GM12878 (cell line): ENCODE measurements at regions not wholly inside any gene's neighbourhood (a gene's known extent, or its start where the extent isn't known, plus 50 kb on each side); places are given as distances from the start of the nearest gene placed in this dataset.

Source experiments
- ATAC-seq: fragments of 200-7000 bp; cut with Tn5 transposase; 3 replicates; pipeline ENCODE4 v1.9.1; 2020; ENCODE audit warnings: mild to moderate bottlenecking, moderate library complexity
- BruUV-seq: library from RNA; stranded (reverse); fragments of 400-500 nt; replicated peaks from 2 replicates; lab custom pipeline; 2021; lab: Mats Ljungman, UMichigan
- CTCF ChIA-PET: fragments of 300-600 bp; sonication (Branson Sonifier 250); formaldehyde crosslinking; extraction: SDS; loops from one replicate; lab custom pipeline; 2021; ENCODE audit warnings: inconsistent platforms; lab: Yijun Ruan, JAX
- POLR2A ChIA-PET: fragments of 350-600 bp; formaldehyde crosslinking; extraction: SDS; loops from one replicate; lab custom pipeline; 2021; ENCODE audit warnings: inconsistent platforms; lab: Charles Lee
- RAD21 ChIA-PET: fragments of 300-600 bp; sonication (Branson Sonifier 250); formaldehyde crosslinking; loops from one replicate; lab custom pipeline; 2023; ENCODE audit warnings: antibody characterized with exemption; ENCODE audit not compliant: unreplicated experiment; lab: Charles Lee
- SMC1A ChIA-PET: fragments of 300-600 bp; sonication (Branson Sonifier 250); formaldehyde crosslinking; loops from one replicate; lab custom pipeline; 2023; ENCODE audit not compliant: unreplicated experiment, uncharacterized antibody; lab: Charles Lee
- DNase-seq: peaks from one replicate; pipeline ENCODE4 v3.0.0-alpha.2; 2011; ENCODE audit warnings: low read depth, low spot score
- FAIRE-seq: peaks from 3 replicates; lab custom pipeline; 2011; peaks lifted over from hg19 to GRCh38; lab: Jason Lieb, UNC
- H2AFZ ChIP-seq: 2 replicates; pipeline ENCODE4 v1.6.0; 2011; ENCODE audit warnings: low read depth, low read length, control low read depth; ENCODE audit not compliant: control insufficient read depth
- H3K27ac ChIP-seq: 2 replicates; pipeline ENCODE4 v1.5.1; 2011; ENCODE audit warnings: control low read depth; ENCODE audit not compliant: control insufficient read depth, insufficient read depth
- H3K27me3 ChIP-seq, 2 experiments: replicated peaks in 1 of 2; 2 replicates each; pipeline versions ENCODE4 v1.6.0 to v1.6.1; 2011; ENCODE audit warnings: low read length in 1 of 2; ENCODE audit not compliant: control insufficient read depth in 2 of 2, insufficient read depth in 2 of 2
- H3K36me3 ChIP-seq, 2 experiments: 2 replicates each; pipeline ENCODE4 v1.5.1; 2011; ENCODE audit warnings: low read length in 1 of 2; ENCODE audit not compliant: control insufficient read depth in 2 of 2, insufficient read depth in 2 of 2
- H3K4me1 ChIP-seq: 2 replicates; pipeline ENCODE4 v1.6.1; 2011; ENCODE audit warnings: mild to moderate bottlenecking, low read length, moderate library complexity, mixed read lengths; ENCODE audit not compliant: control insufficient read depth, insufficient read depth
- H3K4me2 ChIP-seq: 2 replicates; pipeline ENCODE4 v1.6.0; 2011; ENCODE audit warnings: control low read depth; ENCODE audit not compliant: control insufficient read depth, insufficient read depth
- H3K4me3 ChIP-seq: fragments of 200-600 bp; sonication (generic); 2 replicates; pipeline ENCODE4 v1.5.1; 2016
- H3K79me2 ChIP-seq: 2 replicates; pipeline ENCODE4 v1.6.0; 2011; ENCODE audit warnings: low read length; ENCODE audit not compliant: control insufficient read depth, insufficient read depth
- H3K9ac ChIP-seq: 2 replicates; pipeline ENCODE4 v1.8.0; 2011; ENCODE audit warnings: low read length, control low read depth, mixed read lengths; ENCODE audit not compliant: control insufficient read depth, insufficient read depth
- H3K9me3 ChIP-seq: replicated peaks from 3 replicates; pipeline ENCODE4 v1.5.1; 2011; ENCODE audit warnings: mild to moderate bottlenecking, low read length; ENCODE audit not compliant: control insufficient read depth, insufficient read depth
- H4K20me1 ChIP-seq: 2 replicates; pipeline ENCODE4 v1.6.0; 2011; ENCODE audit not compliant: control insufficient read depth, insufficient read depth
- BACH1 ChIP-seq: fragments of 450-650 bp; IDR thresholded peaks from 2 replicates; pipeline ENCODE4 v1.6.1; 2017; ENCODE audit warnings: mild to moderate bottlenecking, borderline replicate concordance
- CBX3 ChIP-seq: fragments of 200-600 bp; sonication (generic); IDR thresholded peaks from 2 replicates; pipeline ENCODE4 v1.6.1; 2016; ENCODE audit warnings: low read depth, borderline replicate concordance
- CHD2 ChIP-seq: IDR thresholded peaks from 2 replicates; pipeline ENCODE4 v1.6.1; 2011; ENCODE audit warnings: low read depth, low read length, improper control_type of control experiment, borderline replicate concordance
- MTA3 ChIP-seq: IDR thresholded peaks from 2 replicates; pipeline ENCODE4 v1.6.1; 2012; ENCODE audit warnings: low read length, inconsistent platforms, borderline replicate concordance
- PAX5 ChIP-seq: IDR thresholded peaks from 2 replicates; pipeline ENCODE4 v1.6.1; 2011; ENCODE audit warnings: low read depth, low read length, borderline replicate concordance
- POLR2A ChIP-seq: IDR thresholded peaks from 2 replicates; pipeline ENCODE4 v1.6.1; 2011; ENCODE audit warnings: low read depth, mild to moderate bottlenecking, low read length
- SMARCA5 ChIP-seq: fragments of 450-650 bp; IDR thresholded peaks from 2 replicates; pipeline ENCODE4 v1.6.1; 2017; ENCODE audit warnings: mild to moderate bottlenecking
- STAT1 ChIP-seq: fragments of 450-650 bp; conservative IDR thresholded peaks from 2 replicates; pipeline ENCODE4 v1.6.1; 2014; ENCODE audit warnings: antibody characterized with exemption, mild to moderate bottlenecking
- SUPT20H ChIP-seq: IDR thresholded peaks from 2 replicates; pipeline ENCODE4 v1.6.1; 2011; ENCODE audit warnings: low read depth, mild to moderate bottlenecking, low read length, moderate library complexity, borderline replicate concordance; ENCODE audit not compliant: control insufficient read depth
- WGBS: methylation state at CpG from one replicate; pipeline ENCODE4 v1.1.6; 2016; ENCODE audit warnings: low lambda C conversion rate; ENCODE audit not compliant: insufficient replicate concordance, insufficient coverage; ENCODE audit errors: missing lambda C conversion rate; 5-methylcytosine and 5-hydroxymethylcytosine counted together
- in situ Hi-C: fragments of 300-500 bp; cut with MboI; formaldehyde crosslinking; loops from 9 replicates; pipeline ENCODE4 v1.14.3; 2018; ENCODE audit warnings: mixed read lengths
- intact Hi-C: fragments of 100-400 bp; cut with micrococcal nuclease; formaldehyde crosslinking; loops from one replicate; pipeline ENCODE4 v1.14.2; 2022; ENCODE audit not compliant: unreplicated experiment
- TF ChIP-seq, protein P1 (sequence below): IDR thresholded peaks from 2 replicates; pipeline ENCODE4 v1.6.1; 2011; ENCODE audit warnings: low read depth, mild to moderate bottlenecking, low read length, moderate library complexity, borderline replicate concordance; ENCODE audit errors: extremely low read depth
- TF ChIP-seq, protein P2 (sequence below): fragments of 450-650 bp; conservative IDR thresholded peaks from 2 replicates; pipeline ENCODE4 v1.6.1; 2017; ENCODE audit warnings: mild to moderate bottlenecking, moderate library complexity
- TF ChIP-seq, protein P3 (sequence below): IDR thresholded peaks from 2 replicates; pipeline ENCODE4 v1.6.1; 2012; ENCODE audit warnings: mild to moderate bottlenecking, low read depth, low read length
- TF ChIP-seq, protein P4 (sequence below): fragments of 150-350 bp; IDR thresholded peaks from 2 replicates; pipeline ENCODE4 v1.6.1; 2016; ENCODE audit warnings: low read depth, low read length
- TF ChIP-seq, protein P5 (sequence below): IDR thresholded peaks from 2 replicates; pipeline ENCODE4 v1.6.1; 2012; ENCODE audit warnings: low read depth, low read length, improper control_type of control experiment

DNA sequence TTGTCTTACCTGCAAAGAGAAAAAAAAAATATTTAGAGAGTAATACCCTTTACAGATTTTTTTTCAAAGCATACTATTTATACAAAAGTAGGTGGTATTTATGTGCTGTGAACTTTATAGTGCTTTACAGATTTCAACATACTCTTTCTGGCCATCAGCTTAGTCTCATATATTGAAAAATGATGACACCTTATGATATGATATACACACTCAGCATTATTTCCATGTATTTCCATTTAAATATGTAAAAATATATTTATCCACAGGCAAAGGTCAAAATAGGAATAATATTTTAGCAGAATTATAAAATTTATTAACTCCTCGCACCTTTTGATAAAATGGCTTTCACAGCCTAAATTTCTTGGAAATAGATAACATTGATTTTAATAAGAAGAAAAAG is 815.8 kb upstream of the EPHA5 start (continued):
- TF ChIP-seq, protein P1, sequence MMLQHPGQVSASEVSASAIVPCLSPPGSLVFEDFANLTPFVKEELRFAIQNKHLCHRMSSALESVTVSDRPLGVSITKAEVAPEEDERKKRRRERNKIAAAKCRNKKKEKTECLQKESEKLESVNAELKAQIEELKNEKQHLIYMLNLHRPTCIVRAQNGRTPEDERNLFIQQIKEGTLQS, result no peak
- TF ChIP-seq, protein P2, sequence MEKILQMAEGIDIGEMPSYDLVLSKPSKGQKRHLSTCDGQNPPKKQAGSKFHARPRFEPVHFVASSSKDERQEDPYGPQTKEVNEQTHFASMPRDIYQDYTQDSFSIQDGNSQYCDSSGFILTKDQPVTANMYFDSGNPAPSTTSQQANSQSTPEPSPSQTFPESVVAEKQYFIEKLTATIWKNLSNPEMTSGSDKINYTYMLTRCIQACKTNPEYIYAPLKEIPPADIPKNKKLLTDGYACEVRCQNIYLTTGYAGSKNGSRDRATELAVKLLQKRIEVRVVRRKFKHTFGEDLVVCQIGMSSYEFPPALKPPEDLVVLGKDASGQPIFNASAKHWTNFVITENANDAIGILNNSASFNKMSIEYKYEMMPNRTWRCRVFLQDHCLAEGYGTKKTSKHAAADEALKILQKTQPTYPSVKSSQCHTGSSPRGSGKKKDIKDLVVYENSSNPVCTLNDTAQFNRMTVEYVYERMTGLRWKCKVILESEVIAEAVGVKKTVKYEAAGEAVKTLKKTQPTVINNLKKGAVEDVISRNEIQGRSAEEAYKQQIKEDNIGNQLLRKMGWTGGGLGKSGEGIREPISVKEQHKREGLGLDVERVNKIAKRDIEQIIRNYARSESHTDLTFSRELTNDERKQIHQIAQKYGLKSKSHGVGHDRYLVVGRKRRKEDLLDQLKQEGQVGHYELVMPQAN, result no peak

DNA sequence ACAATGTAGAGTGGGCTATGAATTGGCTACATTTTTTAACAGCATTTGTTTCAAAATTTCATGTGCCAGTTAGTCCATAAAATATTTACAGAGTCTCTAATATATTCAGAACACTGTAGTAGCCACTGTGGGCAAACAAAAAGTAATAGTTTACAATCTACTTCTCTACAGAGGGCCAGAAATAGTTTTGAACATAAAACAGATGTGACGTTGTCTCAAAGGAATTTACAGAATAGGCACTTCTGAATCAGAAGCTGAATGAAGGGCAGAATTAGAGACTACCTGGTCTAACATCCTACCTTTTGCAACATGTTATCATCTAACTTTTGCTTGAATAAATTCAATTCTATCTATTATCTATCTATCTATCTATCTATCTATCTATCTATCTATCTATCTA is 811.9 kb upstream of the EPHA5 start:
- in situ Hi-C loops, result no loop called here
- SMC1A ChIA-PET, result no interaction called here

More for the DNA sequence above, 811.9 kb upstream of the EPHA5 start:
- no peak for ATAC-seq
- RAD21 ChIA-PET, result no interaction called here
- Histone ChIP-seq H3K9me3 (no peaks in the 10 kb centered on the region), H4K20me1 (no peaks in the 10 kb centered on the region), H3K27me3 (no peaks in the 10 kb centered on the region), H3K4me3 (no peak overlapping the region), H3K4me1 (no peaks in the 10 kb centered on the region), H3K27ac (no peak overlapping the region), H3K36me3 (no peaks in the 10 kb centered on the region), H3K4me2 (no peak overlapping the region), H3K9ac (no peak overlapping the region), H3K79me2 (no peaks in the 10 kb centered on the region), H2AFZ (no peak overlapping the region)
- WGBS, result 24% methylated on average over 1 of the region's 1 CpG
- POLR2A ChIA-PET, result no interaction called here
- no TSS peak for BruUV-seq
- no peak for FAIRE-seq
- CTCF ChIA-PET, result no interaction called here
- intact Hi-C loops, result no loop called here
- DNase-seq, result no peak
- TF ChIP-seq MTA3 (no peak), CBX3 (no peak), POLR2A (no peak), SUPT20H (no peak), STAT1 (no peak), SMARCA5 (no peak), PAX5 (no peak), CHD2 (no peak), BACH1 (no peak)
- TF ChIP-seq, protein P3, sequence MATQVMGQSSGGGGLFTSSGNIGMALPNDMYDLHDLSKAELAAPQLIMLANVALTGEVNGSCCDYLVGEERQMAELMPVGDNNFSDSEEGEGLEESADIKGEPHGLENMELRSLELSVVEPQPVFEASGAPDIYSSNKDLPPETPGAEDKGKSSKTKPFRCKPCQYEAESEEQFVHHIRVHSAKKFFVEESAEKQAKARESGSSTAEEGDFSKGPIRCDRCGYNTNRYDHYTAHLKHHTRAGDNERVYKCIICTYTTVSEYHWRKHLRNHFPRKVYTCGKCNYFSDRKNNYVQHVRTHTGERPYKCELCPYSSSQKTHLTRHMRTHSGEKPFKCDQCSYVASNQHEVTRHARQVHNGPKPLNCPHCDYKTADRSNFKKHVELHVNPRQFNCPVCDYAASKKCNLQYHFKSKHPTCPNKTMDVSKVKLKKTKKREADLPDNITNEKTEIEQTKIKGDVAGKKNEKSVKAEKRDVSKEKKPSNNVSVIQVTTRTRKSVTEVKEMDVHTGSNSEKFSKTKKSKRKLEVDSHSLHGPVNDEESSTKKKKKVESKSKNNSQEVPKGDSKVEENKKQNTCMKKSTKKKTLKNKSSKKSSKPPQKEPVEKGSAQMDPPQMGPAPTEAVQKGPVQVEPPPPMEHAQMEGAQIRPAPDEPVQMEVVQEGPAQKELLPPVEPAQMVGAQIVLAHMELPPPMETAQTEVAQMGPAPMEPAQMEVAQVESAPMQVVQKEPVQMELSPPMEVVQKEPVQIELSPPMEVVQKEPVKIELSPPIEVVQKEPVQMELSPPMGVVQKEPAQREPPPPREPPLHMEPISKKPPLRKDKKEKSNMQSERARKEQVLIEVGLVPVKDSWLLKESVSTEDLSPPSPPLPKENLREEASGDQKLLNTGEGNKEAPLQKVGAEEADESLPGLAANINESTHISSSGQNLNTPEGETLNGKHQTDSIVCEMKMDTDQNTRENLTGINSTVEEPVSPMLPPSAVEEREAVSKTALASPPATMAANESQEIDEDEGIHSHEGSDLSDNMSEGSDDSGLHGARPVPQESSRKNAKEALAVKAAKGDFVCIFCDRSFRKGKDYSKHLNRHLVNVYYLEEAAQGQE, result no peak
- TF ChIP-seq, protein P4, sequence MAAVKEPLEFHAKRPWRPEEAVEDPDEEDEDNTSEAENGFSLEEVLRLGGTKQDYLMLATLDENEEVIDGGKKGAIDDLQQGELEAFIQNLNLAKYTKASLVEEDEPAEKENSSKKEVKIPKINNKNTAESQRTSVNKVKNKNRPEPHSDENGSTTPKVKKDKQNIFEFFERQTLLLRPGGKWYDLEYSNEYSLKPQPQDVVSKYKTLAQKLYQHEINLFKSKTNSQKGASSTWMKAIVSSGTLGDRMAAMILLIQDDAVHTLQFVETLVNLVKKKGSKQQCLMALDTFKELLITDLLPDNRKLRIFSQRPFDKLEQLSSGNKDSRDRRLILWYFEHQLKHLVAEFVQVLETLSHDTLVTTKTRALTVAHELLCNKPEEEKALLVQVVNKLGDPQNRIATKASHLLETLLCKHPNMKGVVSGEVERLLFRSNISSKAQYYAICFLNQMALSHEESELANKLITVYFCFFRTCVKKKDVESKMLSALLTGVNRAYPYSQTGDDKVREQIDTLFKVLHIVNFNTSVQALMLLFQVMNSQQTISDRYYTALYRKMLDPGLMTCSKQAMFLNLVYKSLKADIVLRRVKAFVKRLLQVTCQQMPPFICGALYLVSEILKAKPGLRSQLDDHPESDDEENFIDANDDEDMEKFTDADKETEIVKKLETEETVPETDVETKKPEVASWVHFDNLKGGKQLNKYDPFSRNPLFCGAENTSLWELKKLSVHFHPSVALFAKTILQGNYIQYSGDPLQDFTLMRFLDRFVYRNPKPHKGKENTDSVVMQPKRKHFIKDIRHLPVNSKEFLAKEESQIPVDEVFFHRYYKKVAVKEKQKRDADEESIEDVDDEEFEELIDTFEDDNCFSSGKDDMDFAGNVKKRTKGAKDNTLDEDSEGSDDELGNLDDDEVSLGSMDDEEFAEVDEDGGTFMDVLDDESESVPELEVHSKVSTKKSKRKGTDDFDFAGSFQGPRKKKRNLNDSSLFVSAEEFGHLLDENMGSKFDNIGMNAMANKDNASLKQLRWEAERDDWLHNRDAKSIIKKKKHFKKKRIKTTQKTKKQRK, result no peak
- TF ChIP-seq, protein P5, sequence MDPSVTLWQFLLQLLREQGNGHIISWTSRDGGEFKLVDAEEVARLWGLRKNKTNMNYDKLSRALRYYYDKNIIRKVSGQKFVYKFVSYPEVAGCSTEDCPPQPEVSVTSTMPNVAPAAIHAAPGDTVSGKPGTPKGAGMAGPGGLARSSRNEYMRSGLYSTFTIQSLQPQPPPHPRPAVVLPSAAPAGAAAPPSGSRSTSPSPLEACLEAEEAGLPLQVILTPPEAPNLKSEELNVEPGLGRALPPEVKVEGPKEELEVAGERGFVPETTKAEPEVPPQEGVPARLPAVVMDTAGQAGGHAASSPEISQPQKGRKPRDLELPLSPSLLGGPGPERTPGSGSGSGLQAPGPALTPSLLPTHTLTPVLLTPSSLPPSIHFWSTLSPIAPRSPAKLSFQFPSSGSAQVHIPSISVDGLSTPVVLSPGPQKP, result no peak
